Fibroblast of gingiva (primary cell): ENCODE measurements at regions not wholly inside any gene's neighbourhood (a gene's known extent, or its start where the extent isn't known, plus 50 kb on each side); places are given as distances from the start of the nearest gene placed in this dataset.
"Not testable (repeated sequence)": the region's sequence is repeated elsewhere in the genome, so short reads cannot be mapped to it uniquely, and the experiment has no call there.

Source experiments
- DNase-seq: peaks from one replicate; pipeline ENCODE4 v3.0.0-alpha.2; 2011; ENCODE audit warnings: low read depth

DNA sequence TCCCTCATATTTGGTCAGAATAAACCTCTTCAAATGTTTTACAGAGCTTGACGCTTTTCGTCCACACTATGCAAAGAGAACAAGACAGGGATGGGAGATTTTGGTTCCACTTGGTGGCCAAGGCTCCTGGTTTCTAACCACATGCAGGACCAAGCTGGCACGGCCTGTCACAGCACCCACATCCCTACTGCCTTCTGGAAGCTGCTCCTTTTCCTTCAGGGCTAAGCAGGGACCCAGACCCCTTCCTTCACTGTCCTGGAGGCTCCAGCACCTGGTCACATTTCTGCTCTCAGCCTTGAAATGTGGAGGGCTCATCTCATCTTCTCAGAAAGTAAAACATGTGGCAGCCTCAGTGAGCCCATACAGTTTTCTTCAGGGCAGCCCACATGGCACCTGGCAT, 50.4 kb upstream of the ARHGEF7 start:
- no peak for DNase-seq

GRCh38 chr13:111062966-111063365, 52.1 kb upstream of the ARHGEF7 start:
- DNase-seq, result no peak

DNA sequence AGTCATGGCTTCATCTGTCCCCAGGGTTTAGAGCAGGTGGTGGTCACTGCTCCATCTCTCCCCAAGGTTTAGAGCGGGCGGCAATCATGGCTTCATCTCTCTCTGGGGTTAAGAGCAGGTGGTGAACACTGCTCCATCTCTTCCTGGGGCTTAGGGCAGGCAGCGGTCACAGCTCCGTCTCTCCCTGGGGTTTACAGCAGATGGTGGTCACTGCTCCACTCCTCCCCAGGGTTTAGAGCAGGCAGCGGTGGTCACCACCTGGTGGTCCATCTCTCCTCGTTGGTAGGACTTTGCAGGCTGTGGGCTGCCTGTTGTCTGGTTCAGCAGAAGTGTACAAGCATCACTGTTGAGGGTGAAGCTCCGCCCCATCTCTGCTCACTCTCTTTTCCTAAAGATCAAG, 52.8 kb upstream of the ARHGEF7 start:
- no peak for DNase-seq

DNA sequence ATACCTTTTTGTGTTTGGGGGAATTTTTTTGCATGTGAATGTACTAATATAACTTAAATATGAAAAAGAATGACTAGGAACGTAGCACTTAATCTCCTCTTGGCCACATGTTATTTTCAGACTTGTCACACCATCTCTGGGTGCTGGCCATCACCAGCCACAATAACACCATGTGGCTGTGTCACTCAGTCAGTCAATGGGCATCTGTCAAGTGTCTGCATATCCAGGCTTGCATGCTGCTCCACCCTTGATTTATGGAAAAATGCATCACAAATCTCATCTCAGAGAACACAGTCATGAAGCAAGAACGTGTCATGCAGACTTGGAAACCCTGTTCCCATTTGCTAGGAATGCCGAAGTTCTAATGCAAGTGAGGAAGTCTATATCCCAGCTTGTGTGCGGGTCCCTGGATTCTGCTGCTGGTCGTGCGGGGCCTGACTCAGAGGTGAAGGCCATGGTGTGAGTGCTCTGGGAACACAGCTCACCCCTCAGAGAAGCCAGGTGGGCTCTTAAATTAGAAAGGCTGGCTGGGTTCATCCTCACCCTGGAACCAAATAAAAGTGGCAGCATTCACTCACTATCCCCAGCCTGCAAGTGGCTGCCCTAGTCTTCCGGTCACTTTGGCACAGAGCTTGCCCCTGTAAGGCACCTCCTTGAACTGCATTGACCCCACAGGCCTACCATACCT, 53.6 kb upstream of the ARHGEF7 start:
- DNase-seq, result no peak

GRCh38 chr13:111060237-111060919, 54.7 kb upstream of the ARHGEF7 start:
- no peak for DNase-seq

- DNase-seq, result peak; percentile 13
Observed at GRCh38 chr13:111058796-111059506, 56.2 kb upstream of the ARHGEF7 start.

GRCh38 chr13:111058339-111058738, 56.8 kb upstream of the ARHGEF7 start:
- DNase-seq, result not testable (repeated sequence)

DNA sequence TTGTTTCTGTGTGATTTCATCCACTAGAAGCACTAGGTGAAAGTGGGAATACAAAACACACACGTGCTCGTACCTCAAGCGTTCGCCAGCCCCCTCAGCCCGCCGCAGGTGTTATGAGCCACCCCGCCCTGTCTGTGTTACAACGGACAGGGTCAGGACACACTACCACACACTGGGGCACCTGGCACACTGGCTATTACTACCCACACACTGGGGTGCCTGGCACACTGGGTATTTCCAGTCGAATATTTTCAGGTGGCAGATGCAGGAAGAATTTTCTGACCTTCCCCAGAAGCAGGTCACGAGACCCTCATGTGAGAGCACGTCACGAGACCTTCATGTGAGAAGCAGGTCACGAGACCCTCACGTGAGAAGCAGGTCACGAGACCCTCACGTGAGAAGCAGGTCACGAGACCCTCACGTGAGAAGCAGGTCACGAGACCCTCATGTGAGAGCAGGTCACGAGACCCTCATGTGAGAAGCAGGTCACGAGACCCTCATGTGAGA, 63.3 kb upstream of the ARHGEF7 start:
- not testable (repeated sequence) for DNase-seq

- no peak for DNase-seq
Observed at GRCh38 chr13:111051041-111051725, 63.9 kb upstream of the ARHGEF7 start.

- no peak for DNase-seq
Observed at GRCh38 chr13:111050539-111050879, 64.6 kb upstream of the ARHGEF7 start.

- DNase-seq, result no peak
Observed at GRCh38 chr13:111049791-111050538, 65.1 kb upstream of the ARHGEF7 start.

DNA sequence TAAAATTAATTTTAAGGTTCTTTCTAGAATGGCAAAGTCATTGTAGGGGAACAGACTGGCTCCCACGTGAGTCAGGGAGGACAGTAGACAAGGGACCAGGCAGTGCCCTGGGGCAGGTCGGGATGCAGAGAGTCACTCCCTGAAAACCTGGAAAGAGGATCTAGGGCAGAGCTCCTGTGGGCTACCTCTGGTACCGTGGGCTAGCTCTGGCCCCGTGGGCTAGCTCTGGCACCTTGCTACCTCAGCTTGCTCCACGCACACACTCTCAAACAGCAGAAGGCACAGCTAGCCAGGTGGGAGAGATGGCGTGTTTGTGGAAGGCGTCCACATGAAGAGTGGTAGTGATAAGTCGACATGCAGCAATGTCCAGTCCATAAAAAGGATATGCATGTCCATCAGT, 66.7 kb upstream of the ARHGEF7 start:
- DNase-seq, result no peak

- no peak for DNase-seq
Observed at GRCh38 chr13:111047326-111047725, 67.8 kb upstream of the ARHGEF7 start.

GRCh38 chr13:111046590-111047141, 68.4 kb upstream of the ARHGEF7 start:
- DNase-seq, result peak; percentile 24

DNA sequence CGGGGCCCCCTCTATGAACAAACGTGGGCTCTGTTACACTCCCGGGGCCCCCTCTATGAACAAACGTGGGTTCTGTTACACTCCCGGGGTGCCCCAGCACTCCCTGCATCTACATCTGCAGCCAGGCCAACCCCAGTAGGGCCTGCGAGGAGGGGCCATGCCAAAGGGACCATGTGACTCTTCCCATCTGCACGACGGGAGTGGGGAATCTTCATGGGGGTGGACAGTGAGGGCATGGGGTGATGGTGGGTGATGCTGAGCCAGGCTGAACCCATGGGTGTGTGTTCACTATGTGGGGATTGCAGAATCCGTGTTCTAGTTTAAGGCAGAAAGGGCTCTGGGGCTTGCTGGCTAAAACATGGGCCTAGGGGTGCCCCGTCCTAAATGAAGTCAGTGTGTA, 69.9 kb upstream of the ARHGEF7 start:
- DNase-seq, result no peak

DNA sequence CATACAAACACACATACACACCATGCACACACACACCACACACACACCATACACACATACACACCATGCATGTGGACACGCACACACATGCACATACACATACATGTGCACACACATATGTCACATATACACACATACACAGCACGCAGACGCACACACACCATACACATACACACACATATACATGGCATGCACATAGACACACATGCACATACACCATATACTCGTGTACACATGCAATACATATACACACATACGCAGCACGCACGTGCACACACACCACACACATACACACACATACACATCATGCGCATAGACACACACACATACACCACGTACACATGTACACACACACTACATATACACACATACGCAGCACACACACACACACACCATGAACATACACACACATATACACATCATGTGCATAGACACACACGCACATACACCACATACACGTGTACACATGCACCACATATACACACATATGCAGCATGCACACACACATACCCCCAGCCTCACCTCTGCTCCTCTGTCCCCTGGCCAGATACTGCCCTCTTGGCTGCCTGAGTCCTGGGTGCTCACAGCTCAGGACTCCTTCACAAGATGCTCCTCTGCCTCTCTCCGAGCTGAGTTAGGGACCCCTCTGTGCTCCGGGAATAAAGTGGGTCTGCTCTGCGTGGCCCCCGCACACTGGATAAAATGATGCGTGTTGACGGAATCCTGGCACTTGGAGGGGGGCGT, 70.9 kb upstream of the ARHGEF7 start:
- DNase-seq, result no peak

DNA sequence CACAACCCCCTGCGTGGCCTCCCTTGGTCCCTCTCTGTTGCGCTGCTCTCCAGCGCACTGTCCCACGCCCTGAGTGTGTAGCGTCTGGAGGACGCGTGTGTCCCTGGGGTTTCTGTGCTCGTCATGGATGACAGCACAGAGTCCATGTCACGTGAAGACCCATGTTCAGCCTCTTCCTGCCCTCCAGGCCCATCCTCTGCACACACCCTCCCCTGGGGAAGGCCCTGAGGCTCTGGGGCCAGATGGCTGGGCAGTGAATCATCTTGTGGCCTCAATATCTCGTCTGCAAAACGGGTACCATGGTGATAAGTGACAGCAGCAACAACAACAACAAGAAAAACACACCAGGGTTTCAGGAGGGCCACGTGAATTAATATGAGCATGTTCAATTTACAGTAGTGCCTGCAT, 71.5 kb upstream of the ARHGEF7 start:
- DNase-seq, result peak; percentile 28

DNA sequence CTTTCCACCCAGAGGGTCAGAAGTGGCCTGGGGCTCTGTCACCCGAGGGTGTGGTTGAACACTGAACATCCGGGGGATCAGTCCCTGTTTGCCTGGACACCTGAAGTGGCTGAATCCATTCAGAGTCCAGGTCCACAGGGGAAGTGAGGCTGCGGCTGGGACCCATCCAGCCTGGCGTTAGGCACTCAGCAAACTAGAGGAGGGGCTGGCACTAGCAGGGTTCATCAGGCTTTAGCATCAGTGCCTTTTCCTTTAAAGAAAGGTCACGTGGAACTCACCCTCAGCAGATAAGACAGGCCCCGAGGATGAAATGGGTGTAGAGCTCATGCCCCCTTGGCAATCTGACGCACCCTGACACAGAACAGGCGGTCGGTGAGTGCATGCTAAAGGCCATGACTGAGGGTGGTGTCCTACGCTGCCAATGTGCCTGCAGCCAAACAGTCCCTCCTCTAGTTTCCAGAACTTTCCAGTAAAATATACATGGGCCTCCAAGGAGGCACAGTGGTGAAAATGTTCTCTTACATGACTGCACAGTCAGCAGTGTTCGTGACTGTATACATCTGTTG, 72.4 kb upstream of the ARHGEF7 start:
- no peak for DNase-seq

GRCh38 chr13:111040830-111041229, 74.3 kb upstream of the ARHGEF7 start:
- DNase-seq, result no peak

DNA sequence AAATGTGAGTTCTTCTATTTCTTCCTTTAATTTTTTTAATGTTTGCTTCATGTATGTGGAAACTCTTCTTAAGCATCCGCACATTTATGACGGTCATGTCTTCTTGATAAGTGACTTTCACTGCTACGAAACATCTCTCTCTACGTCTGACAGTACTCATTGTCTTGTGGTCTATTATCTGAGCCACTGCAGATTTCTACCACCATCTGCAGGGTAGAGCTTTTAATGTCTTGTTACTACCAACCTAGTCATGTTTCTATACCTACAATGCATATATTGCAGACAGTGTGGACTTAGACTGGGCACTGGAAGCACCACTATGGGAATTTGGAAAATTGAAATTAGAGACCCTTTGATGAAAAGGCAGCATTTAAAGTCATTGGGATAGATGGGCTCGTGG, 75.4 kb upstream of the ARHGEF7 start:
- DNase-seq, result no peak
